ENCODE measurements at regions not wholly inside any gene's neighbourhood (a gene's known extent, or its start where the extent isn't known, plus 50 kb on each side); places are given as distances from the start of the nearest gene placed in this dataset.

- no peak for DNase-seq
- no peak for ATAC-seq
Observed at GRCh38 chr17:33385713-33386112, 92.6 kb upstream of the ASIC2 start.

DNA sequence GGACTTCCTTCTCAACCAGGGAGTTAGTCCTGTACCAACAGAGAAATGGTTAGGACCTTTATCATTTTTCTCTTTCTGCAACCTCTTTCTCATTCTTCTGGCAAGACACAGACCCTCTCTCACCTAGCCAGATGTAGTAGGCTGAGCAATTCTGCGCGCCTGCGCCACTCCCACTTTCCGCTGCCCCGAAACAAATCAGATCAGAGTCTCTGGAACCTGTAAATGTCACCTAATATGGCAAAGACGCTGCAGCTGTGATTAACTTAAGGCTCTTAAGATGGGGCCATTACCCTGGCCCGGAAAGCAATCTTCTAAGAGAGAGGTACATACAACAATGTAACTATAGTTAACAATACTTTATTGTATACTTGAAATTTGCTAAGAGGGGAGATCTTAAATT is 94.3 kb upstream of the ASIC2 start:
- Histone ChIP-seq H3K27me3 (no peaks in the 10 kb centered on the region), H3K4me1 (no peaks in the 10 kb centered on the region)
- intact Hi-C loops (cut with DNase I), result no loop called here

More at GRCh38 chr17:33385713-33386112, 92.6 kb upstream of the ASIC2 start:
- Histone ChIP-seq H3K27ac (no peak overlapping the region), H3K36me3 (no peaks in the 10 kb centered on the region), H3K9me3 (no peaks in the 10 kb centered on the region), H3K4me1 (no peaks in the 10 kb centered on the region), H3K27me3 (no peaks in the 10 kb centered on the region), H3K4me3 (no peak overlapping the region)
- intact Hi-C loops (cut with DNase I), result no loop called here
- TF ChIP-seq CTCF (IDR thresholded peaks at IDR 0.05), result no peak

GRCh38 chr17:33389504-33390135 is 96.5 kb upstream of the ASIC2 start:
- no peak for DNase-seq
- no peak for ATAC-seq
- H3K4me3 ChIP-seq, result no peak overlapping the region
- H3K36me3 ChIP-seq, result no peaks in the 10 kb centered on the region
- H3K9me3 ChIP-seq, result no peaks in the 10 kb centered on the region
- intact Hi-C loops (cut with DNase I), result no loop called here
- H3K27me3 ChIP-seq, result no peaks in the 10 kb centered on the region
- no peaks in the 10 kb centered on the region for H3K4me1 ChIP-seq
- H3K27ac ChIP-seq, result no peak overlapping the region
- TF ChIP-seq CTCF (IDR thresholded peaks at IDR 0.05), result no peak

More for the DNA sequence above, 94.3 kb upstream of the ASIC2 start:
- Histone ChIP-seq H3K9me3 (no peaks in the 10 kb centered on the region), H3K36me3 (no peaks in the 10 kb centered on the region), H3K27ac (no peak overlapping the region), H3K4me3 (no peak overlapping the region)
- no peak for TF ChIP-seq CTCF (IDR thresholded peaks at IDR 0.05)
- DNase-seq (no peak), ATAC-seq (no peak)

DNA sequence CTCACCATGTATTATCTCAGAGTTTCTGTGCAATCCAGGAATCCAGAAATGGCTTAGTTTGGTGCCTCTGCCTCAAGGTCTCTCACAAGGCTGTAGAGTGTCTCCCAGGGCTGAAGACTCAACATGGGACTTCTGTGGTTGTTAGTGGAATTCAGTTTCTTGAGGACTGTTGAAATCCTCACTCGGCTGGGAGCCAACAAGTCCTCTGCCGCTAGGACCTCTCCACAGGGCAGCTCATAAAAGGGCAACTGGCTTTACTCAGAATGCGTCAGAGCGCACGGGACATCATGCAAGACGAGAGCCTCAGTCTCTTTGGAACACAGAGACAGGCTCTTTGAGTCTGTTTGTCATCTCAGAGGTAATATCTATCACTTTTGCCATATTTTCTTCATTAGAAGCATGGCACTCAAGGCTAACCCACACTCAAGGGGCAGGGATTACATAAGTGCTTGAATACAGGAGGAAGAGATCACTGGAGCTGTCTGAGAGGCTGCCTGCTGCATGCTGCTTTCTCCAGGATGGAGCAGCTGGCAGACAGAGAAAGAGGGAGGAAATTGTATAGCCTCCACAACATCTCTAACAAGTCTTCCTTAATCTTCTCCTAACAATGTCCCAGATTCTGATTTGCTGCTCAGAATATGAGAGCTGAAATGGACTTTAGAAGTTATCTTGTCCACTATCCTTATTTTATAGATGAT is 97.5 kb upstream of the ASIC2 start:
- H3K4me3 ChIP-seq, result no peak overlapping the region
- no peaks in the 10 kb centered on the region for H3K27me3 ChIP-seq
- intact Hi-C loops (cut with DNase I), result no loop called here
- DNase-seq (no peak), ATAC-seq (no peak)
- H3K36me3 ChIP-seq, result no peaks in the 10 kb centered on the region
- no peaks in the 10 kb centered on the region for H3K9me3 ChIP-seq
- no peak overlapping the region for H3K27ac ChIP-seq
- no peak for TF ChIP-seq CTCF (IDR thresholded peaks at IDR 0.05)
- H3K4me1 ChIP-seq, result no peaks in the 10 kb centered on the region

DNA sequence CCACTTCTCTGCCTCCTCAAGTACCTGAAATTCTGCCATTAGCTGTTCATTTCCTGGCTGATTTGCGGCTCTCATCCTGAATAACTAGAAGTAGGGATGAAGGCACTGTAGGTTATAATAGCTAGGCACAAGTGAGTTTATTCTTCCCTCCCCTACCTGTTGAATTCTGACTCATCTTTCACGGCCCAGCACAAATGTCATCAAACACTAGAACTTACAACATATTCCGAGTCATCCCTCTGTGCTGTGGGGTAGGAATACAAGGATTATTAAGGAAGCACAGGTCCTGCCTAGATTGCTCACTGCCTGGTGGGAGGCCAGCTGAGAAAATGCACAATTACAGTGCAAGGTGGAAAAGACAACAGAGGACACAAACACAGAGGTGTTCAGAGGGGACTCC is 103.7 kb upstream of the ASIC2 start:
- no peak for DNase-seq
- Histone ChIP-seq H3K36me3 (no peaks in the 10 kb centered on the region), H3K27ac (no peak overlapping the region), H3K9me3 (no peaks in the 10 kb centered on the region), H3K27me3 (no peaks in the 10 kb centered on the region), H3K4me3 (no peak overlapping the region), H3K4me1 (no peaks in the 10 kb centered on the region)
- ATAC-seq, result no peak
- intact Hi-C loops (cut with DNase I), result no loop called here
- TF ChIP-seq CTCF (IDR thresholded peaks at IDR 0.05), result no peak

Measured in left lung (tissue), 4 donors.